Amniotic epithelial cell (primary cell): ENCODE measurements at regions not wholly inside any gene's neighbourhood (a gene's known extent, or its start where the extent isn't known, plus 50 kb on each side); places are given as distances from the start of the nearest gene placed in this dataset.
"Not testable (repeated sequence)": the region's sequence is repeated elsewhere in the genome, so short reads cannot be mapped to it uniquely, and the experiment has no call there.

ENCODE experiments used
- DNase-seq: peaks from one replicate; pipeline ENCODE4 v3.0.0-alpha.2; 2010; ENCODE audit warnings: low read depth

DNA sequence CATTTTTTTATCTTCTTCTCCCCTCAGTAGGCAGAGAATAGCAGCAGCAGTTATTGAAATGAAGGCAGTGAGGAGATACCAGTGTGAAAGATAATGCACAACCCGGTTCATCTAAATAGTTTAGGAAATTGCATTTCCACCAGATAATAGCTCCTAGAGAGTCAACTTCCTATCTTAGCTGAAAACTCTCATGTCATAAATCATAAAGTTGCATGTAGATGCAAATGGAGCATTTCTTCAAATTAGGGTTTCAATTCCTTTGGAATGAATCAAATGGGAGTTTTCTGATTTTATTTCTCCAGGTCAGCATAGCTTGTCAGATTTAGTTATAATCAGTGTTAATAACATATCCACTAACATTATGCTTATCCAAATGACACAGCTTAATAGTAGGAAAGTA, 335.3 kb downstream of the CNTNAP4 start:
- DNase-seq: no peak

DNA sequence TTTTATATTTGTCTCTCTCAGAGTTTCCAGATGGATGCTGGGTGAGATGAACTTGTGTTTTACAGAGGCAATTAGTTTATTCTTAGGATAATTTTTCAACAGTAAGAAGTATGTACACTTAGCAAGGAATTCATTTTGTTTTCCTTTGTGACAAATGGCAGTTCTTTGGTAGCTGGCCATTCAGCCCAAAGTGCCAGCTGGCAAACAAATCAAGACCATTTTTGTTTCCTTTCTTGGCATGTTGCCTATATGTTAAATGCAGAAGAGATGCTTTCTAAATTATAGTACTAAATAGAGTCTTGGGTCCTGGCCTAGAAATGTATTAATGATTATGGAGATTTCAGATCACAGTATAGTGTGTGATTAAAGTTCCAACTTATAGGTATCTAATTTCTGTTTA, 337.1 kb downstream of the CNTNAP4 start:
- no peak for DNase-seq

GRCh38 chr16:76622876-76623275, 345.7 kb downstream of the CNTNAP4 start:
- no peak for DNase-seq

- DNase-seq: no peak
Observed at GRCh38 chr16:76634847-76635697, 357.9 kb downstream of the CNTNAP4 start.

DNA sequence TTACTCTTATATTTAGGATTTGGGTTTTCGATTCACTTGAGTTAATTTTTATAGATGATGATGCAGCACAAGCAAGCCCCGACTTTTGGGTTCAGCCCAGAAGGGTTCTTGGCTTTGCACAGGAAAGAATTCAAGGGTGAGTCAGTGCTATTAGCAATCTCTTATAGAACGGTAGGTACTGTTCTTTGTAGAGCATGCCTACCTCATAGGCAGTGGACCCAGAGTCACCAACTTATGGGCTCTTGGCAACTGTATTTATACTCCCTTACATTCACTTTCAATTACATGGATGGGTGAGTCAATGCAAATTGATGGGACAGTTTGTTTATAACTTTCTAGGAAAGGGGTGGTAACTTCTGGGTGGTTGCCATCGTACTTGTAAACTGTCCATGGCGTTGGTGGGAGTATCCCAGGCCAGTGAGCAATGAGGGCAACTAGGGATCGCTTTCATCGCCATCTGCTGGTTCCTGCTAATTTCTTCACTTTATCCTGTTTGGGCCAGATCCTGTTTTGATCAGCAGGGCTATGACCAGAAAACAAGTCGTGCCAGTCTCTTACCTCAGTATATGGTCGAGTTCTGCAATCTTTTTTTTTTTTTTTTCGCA, 362.6 kb downstream of the CNTNAP4 start:
- peak; percentile 75 for DNase-seq

- DNase-seq: no peak
Observed at GRCh38 chr16:76650582-76650981, 373.4 kb downstream of the CNTNAP4 start.

DNA sequence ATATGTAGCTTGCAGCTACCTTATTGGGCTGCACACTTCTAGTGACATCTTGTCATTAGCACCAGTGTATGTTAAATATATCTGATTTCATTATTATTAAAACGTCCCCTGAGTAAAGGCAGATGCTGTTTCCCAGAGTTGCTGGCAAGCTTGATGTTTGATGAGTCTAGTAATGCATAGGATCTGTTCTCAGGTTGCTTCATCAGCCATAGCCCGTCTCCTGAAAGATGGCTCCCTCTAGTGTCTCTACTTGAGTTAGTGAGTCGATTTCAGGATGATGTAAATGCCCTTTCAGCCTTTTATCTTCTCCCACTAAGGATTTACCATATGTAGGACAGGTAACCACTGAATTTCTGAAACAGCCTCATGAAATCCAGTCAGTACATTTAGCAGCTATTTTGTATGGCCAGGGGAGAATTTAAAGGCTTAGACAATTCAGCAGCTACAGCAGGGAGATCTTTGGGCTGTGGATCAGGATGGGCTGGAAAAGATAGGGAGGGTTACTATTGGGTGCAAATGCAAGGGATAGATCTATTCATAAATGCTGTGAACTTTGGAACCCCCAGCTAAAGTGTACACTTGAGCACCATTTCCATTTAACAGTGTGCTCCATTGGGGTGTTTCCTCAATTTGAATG, 376.3 kb downstream of the CNTNAP4 start:
- DNase-seq: peak; percentile 61

- no peak for DNase-seq
Observed at GRCh38 chr16:76654088-76654820, 377.1 kb downstream of the CNTNAP4 start.

- DNase-seq: no peak
Observed at GRCh38 chr16:76656994-76657393, 379.8 kb downstream of the CNTNAP4 start.

GRCh38 chr16:76661691-76662235, 384.6 kb downstream of the CNTNAP4 start:
- peak; percentile 21 for DNase-seq

GRCh38 chr16:76665571-76666275, 388.5 kb downstream of the CNTNAP4 start:
- DNase-seq: no peak

DNA sequence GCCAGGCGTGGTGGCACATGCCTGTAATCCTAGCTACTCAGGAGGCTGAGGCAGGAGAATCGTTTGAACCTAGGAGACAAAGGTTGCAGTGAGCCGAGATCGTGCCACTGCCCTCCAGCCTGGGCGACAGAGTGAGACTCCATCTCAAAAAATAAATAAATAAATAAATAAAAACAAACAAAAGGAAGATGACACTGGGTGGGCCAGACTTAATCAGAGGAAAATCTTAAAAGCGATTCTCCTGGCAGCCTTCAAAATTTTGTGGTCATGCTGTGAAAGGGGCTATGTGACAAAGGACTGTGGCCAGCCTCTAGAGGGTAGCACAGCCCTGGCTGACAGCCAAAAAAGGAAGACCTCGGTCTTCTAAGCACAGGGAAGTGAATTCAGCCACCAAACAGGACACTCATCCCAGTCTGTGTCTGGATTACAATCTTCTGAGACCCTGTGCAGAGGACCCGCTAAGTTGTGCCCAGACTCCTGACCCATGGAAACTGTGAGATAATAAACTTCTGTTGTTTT, 391.1 kb downstream of the CNTNAP4 start:
- no peak for DNase-seq

DNA sequence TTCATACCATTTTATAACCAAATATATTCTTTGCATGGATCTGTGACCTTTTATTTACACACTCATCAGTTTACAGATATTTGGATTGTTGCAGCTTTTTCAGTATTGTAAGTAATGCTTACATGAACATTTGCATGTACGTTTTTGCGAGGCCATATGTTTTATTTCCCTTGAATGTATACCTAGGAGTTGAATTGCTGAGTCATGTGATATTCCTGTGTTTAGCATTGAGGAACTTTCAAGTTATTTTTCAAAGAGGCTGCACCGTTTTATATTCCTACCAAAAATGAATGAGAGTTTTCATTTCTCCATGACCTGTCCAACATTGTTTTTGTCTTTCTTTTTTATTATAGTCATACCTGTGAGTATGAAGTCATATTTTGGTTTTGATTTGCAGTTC, 392.1 kb downstream of the CNTNAP4 start:
- no peak for DNase-seq

- no peak for DNase-seq
Observed at GRCh38 chr16:76670125-76670857, 393.1 kb downstream of the CNTNAP4 start.

DNA sequence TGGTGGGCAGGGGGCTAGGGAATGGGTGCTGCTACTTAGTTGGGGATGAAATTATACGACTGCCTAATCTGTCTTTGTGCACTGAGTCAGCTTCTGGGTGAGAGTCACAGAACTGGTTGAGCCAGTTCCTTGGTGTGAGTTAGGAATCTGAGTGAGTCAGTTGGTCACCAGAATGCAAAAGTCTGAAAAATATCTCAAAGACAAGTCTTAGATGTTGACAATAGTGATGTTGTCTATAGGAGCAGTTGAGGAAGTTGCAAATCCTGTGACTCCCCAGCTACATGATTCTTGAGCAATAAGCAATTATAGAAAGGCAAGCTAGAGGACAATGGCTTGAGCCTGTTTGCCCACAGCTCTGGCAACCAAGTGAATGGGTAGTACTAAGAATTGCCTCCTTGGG, 399.2 kb downstream of the CNTNAP4 start:
- no peak for DNase-seq

GRCh38 chr16:76681296-76681695, 404.1 kb downstream of the CNTNAP4 start:
- DNase-seq: no peak

DNA sequence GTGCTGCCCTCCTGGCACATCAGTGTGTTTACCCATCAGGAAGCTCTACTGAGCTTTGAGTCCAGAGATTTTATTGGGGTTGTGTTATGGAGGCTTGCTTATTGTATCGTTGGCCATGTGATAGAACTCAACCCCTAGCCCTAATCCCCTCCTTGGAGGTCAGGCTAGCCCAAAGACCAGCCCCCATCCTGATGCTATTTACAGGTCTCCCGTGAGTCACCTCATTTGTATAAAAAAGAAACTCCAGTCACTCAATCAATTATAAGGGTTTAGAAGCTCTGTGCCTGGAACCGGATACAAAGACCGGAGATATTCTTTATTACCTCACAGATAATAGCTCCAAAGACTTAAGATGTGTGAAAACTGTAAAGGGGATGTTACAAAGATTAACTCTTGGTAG, 405.9 kb downstream of the CNTNAP4 start:
- no peak for DNase-seq

DNA sequence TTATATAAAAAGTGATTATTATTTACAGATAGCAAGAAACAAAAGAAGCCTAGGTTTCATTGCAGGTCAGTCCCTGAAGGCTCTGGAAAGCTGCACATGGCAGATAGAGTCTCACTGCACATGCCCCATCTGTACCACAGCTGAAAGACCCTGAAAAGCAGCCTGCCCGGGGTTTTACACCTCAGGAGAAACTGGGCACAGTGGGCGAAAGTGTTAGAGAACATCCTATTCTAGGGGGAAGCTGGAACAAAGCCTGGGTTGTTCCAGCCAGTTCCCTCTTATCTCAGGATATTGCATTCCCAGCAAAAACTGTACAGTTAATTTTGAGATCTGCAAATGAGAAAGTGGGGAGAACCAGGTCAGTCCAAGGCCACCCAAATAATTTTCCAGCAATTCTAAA, 419.7 kb downstream of the CNTNAP4 start:
- no peak for DNase-seq

- DNase-seq: no peak
Observed at GRCh38 chr16:76705892-76706291, 428.7 kb downstream of the CNTNAP4 start.

GRCh38 chr16:76713191-76713590, 436.0 kb downstream of the CNTNAP4 start:
- DNase-seq: no peak

- DNase-seq: not testable (repeated sequence)
Observed at GRCh38 chr16:76716251-76716650, 439.1 kb downstream of the CNTNAP4 start.
